SU-DHL-6 (cell line): ENCODE measurements at regions not wholly inside any gene's neighbourhood (a gene's known extent, or its start where the extent isn't known, plus 50 kb on each side); places are given as distances from the start of the nearest gene placed in this dataset.

ENCODE experiments used
- CTCF ChIP-seq: fragments of 200-600 bp; sonication (generic); IDR thresholded peaks from one replicate; pipeline ENCODE4 v1.5.1; 2017; ENCODE audit warnings: antibody characterized with exemption, mild to moderate bottlenecking, low read length, moderate library complexity; ENCODE audit not compliant: insufficient read depth, poor library complexity, severe bottlenecking
- EZH2phosphoT487 ChIP-seq: fragments of 200-600 bp; sonication (generic), shearing (Covaris generic); conservative IDR thresholded peaks from 2 replicates; pipeline ENCODE4 v1.6.1; 2018; ENCODE audit warnings: mild to moderate bottlenecking, antibody characterized with exemption, low read length, moderate library complexity, mixed read lengths

- TF ChIP-seq CTCF (no peak), EZH2phosphoT487 (no peak)
Measured at GRCh38 chr4:124019749-124020549, 623.4 kb downstream of the SPRY1 start.
